HTR-8/SVneo (cell line): ENCODE measurements at regions not wholly inside any gene's neighbourhood (a gene's known extent, or its start where the extent isn't known, plus 50 kb on each side); places are given as distances from the start of the nearest gene placed in this dataset.

Experiments
- DNase-seq: peaks from one replicate; pipeline ENCODE4 v3.0.0; 2011; ENCODE audit warnings: low spot score, mixed read lengths; ENCODE audit not compliant: insufficient read length
- FAIRE-seq: peaks from 2 replicates; lab custom pipeline; 2011; peaks lifted over from hg19 to GRCh38; lab: Jason Lieb, UNC

DNA sequence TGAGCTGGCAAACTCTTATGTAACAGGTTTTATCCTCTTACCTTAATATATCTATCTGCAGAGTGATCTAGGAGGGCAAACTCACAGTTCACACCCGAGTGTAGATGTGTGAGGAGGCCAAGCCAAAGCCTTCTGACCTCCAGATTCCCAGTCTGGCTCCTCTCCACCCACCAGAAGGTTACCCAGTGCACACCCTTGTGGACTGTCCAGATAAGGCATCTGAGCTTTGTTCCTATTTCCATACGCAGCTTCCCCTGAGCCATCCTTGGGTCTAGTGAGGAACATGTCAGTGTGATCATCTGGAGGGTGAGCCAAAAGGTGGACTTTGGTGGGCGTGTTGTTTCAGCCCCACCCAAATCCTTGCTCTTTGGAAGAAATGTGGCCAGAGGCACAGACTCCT is 203.0 kb upstream of the MEOX2 start:
- DNase-seq (no peak), FAIRE-seq (no peak)

DNA sequence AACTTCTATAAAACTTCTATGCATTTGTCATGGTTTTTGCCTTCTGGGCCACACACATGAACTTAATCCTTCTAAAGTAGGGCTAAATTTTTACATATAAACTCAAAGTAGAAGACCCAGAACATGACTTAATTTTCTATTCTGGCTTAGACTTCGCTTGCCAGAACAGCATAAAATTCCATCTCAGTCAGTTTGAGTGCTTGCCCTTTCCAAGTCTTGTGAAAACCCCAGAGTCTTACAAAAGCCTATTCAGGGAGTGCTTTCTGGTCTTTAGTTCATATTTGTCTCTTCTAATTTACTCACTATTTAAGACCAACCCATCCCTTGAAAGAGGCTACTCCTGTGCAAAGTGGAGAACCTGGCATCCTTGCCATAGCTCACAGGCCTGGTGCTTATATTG is 201.6 kb upstream of the MEOX2 start:
- FAIRE-seq = no peak
- no peak for DNase-seq

DNA sequence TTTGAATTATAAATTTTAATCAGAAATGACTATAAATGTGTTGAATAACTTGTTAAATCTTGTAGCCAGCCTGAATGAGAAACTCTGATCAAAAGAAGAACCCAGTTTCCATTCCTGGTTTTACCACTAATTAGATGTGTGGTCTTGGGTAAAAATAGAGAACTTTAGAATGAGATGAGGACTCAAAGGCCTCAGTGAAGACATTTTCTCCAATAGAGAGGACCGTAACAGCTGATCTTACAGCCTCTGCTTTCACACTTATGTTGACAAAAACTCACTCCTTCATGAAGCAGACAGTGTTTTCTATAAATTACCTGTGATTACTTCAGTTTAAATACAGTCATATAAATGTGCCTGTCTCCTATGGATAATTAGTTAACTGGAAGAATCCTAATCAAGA is 200.1 kb upstream of the MEOX2 start:
- FAIRE-seq (no peak), DNase-seq (no peak)

DNA sequence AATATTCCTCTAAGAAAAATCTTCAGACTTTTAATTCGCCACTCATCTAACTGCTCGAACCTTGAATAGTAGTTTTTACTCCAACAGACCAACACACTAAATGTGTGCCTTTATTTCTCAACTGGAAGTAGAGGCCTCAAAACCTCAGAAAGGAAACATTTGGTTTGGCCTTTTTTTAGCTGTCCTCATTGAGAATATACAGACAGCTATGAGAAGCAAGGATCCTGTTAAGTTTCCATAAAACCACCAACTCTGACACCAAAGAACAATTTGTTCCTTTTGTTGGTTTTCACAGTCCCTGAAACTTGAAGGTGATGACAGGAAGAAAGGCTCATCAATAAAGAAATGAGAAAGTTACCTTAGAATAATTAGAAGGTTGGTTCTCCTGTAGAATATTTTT is 199.2 kb upstream of the MEOX2 start:
- DNase-seq (no peak), FAIRE-seq (no peak)

DNA sequence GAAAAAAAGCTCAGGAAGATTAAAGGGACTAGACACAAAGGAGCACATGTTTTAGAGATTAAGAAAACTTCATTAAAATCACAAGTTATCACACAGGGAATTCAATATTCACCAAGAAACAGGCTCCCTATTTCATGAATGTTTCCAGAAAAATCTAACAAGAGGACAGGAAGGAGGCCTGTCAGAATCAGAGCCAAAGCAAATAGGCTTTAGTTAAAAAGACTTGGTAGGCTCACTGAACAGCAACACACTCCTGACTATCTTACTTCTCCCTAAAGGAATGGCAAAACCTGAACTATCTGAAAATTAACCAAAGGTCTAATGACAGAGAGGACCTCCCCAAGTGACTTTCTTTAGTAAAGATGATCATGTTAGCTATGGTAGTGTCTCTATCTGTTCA is 188.3 kb upstream of the MEOX2 start:
- FAIRE-seq = no peak
- no peak for DNase-seq

DNA sequence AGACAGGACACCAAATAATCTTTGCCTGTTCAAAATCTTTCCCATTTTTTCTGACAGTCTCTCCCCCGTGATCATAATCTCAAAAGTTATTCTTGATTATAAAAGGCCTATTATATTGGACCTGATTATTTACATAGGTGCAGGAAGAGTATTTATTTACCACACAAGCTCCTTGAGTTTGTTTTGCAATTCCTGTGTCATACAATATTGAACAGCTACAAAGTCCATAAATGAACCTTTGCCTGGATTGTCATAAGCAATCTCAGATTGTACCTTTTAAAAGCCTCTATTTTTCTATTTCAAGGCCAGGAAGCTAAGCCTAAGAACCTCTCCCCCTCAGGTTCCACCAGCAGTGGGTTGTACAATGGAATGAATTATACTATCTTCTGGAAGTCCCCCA is 183.9 kb upstream of the MEOX2 start:
- FAIRE-seq (no peak), DNase-seq (no peak)

DNA sequence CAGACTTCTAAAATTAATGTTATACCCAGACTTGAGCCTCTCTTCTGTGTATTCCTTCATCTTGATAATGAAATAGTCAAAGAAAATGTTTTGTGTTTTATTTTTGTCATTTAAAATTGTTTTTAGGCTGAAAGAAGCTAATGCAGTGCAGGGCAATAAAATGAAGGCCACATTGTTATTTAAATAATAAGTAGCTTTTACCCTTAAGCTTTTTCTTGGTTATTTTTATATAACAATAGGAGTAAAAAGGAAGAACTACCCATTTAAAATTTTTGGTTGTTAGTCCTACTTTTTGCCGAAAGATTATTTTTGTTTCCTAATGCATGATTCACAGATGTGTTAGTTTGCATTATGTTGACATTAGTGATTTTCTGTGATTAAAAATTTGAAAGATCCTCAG is 181.0 kb upstream of the MEOX2 start:
- FAIRE-seq = no peak
- no peak for DNase-seq

DNA sequence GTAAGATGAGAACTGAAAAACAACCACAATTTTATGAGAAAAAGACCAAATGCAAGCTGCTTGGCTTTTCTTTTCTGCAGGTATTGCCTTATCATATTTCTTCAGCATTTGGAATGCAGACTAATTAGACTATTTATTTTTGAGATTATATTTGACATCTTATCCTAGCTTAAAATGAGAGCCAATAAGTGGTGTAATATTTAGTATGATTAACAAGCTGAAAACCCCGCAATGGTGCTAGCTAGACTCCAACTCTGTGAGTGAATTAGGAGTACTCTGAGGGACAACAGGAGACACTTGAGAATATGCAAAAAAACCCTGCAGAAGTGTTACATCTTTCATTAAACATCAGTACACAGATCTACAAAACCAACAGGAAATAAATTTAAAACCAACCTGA is 180.3 kb upstream of the MEOX2 start:
- DNase-seq = no peak
- FAIRE-seq = no peak

DNA sequence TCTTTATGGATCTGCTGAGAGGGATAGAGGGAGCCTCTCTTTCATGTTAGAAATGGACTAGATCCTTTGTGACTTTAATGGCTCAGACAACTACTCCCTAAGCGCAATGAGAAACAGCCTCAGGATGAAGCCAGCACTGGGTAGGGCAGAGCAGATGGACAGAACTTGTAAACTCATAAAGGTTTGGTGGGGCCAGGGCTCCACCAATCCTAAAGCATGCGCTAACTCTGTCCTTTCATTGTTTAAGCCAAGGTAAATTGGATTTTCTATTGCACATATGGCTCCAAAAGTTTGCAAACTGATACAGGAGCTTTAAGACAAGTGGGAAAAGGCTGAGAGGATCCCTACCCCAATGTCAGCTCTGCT is 178.1 kb upstream of the MEOX2 start:
- FAIRE-seq = no peak

DNA sequence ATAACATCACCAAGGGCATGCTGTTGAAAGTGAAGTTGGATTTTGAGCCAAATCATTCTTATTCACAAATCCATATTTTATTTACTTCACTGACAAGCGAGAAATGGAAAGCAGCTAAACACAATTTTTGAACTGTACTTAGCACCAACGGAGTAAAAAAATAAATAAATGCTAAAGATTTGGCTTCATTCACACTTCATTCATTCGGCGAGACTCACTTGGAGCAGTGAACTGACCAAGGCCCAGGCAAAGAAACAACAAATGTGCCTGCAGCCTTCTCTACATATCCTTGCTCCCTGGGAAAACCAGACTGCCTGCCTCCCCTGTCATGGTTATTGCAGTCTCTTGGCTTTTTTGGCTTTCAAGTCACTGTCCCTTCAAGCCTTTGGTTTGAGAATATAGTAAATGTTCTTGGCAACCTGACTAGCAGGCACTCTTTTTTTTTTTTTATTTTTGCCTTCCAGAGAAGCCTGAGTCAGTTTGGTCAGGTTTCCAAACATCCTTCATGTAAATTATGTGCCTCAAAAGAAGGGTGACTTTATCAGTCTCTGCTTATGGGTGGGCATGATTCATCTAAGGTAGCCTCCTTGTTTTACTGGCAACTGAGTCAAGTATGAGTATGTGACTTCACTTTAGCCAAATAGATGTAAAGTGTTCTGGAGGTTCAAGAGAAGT is 177.6 kb upstream of the MEOX2 start:
- DNase-seq = no peak
- no peak for FAIRE-seq

More for the DNA sequence above, 178.1 kb upstream of the MEOX2 start:
- no peak for DNase-seq

DNA sequence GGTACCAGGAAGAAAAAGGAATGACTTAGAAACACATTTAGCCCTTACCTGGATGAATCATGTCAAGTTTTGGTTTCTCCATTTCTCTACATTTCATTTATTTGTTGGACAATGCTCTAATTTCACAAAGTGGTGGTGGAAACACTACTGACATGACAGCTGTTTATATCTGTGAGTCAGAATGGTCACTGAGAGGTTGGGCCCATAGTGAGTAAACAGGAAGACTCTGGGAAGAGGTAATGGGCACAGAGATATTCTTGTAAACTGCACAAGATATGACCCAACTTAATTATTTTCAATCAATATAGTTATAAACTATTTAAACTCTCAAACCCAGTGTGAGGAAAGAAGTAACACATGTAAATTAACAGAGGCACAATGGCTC is 176.3 kb upstream of the MEOX2 start:
- no peak for FAIRE-seq
- no peak for DNase-seq

DNA sequence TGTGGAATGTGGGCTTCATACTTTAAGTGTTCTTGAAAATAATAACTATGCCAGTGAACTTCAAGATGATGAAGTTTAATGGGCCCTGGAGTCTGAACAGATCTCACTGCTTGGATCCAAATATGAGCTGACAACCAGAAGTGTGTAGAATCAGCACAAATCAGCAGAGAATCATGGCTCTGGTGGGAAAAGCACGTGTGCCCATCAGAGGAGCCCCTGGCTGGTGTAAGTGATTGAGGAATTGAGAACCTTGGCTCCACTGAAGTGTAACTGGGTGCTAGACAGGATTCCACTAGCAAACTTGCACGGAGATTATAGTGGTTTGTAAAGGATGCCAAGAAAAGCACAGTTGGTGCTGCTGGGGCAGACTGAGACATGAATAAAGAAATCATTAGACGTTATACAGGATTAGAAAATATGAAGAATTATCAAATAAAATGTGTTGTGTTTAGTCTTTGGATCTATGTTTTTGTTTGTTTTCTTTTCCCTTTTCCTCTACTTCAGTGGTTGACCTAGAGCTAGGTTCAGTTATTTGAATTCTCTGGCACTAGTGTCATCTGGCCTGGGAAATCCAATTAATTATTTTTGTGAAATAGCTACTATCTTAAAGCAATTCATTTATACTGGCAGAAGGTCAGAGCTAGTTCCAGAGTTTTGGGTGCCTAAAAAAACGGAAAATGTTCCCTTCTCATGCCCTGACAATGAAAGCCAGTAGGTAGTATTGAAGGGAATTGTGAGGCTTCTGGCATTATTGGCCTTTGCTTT is 175.7 kb upstream of the MEOX2 start:
- DNase-seq = no peak
- no peak for FAIRE-seq

DNA sequence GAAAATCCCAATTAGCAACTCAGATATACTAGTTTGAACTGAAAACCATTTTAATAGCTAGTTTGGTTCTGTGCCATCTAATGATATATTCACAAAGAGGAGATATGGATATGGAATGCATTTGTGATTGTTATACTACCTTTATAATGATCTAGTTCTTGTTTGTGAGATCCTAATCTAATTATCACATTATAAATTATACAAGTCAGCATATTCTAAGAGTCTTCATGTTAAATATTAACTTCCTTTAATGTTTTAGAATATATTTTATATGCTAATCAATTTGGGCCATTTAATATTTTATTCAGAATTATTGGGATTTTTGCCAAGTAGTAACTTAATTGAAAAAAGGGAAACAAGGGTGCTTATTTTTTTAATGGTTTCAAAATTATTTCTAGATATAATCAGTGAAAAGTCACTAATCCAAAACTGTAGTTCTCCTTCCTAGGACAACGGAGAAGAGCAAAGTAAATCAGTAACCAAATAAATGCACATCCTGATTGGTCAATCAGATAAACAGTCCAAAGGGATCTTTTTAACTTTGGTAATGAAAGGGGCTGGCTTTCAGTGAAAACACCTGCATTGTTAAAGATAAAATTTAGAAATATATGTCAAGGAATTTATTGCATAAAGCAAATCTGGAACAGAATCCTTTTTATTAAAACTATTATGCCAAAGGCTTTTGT is 173.9 kb upstream of the MEOX2 start:
- FAIRE-seq = no peak
- no peak for DNase-seq

DNA sequence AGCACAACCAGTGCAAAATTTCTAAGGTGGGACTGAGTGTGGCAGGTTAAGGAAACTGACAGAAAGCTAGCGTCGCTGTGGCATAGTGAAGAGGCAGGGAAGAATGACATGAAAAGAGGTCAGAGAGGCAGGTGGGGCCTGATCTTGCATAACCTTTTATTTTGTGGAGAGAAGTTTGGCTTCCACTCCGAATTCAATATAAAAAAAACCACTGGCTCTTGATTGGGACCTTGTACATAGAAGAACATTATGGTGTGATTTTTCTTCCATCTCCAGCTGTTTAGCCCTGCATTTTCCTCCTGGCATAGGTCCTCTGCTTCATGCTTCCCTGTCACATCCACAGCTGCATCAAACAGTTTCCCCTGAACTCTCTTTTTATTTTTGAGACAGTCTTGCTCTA is 170.5 kb upstream of the MEOX2 start:
- no peak for FAIRE-seq
- DNase-seq = no peak

DNA sequence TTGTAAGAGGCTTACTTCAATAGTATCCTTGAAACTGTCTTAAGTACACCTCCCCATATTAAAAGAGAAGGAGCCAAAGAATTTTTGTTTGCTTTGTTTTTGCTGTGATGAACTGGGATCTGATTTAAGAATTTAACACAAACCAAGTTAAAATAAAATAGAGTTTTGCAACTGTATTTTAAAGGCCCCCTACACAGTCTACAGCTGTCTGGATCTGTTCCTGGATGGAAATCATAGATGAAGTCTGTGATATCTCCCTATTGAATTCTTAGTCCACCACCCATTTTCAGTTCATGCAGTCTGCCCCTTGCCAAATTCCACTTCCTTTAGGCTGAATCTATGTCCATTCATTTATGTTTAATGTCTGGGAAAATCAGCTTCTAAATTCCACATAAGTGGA is 169.8 kb upstream of the MEOX2 start:
- FAIRE-seq (no peak), DNase-seq (no peak)

DNA sequence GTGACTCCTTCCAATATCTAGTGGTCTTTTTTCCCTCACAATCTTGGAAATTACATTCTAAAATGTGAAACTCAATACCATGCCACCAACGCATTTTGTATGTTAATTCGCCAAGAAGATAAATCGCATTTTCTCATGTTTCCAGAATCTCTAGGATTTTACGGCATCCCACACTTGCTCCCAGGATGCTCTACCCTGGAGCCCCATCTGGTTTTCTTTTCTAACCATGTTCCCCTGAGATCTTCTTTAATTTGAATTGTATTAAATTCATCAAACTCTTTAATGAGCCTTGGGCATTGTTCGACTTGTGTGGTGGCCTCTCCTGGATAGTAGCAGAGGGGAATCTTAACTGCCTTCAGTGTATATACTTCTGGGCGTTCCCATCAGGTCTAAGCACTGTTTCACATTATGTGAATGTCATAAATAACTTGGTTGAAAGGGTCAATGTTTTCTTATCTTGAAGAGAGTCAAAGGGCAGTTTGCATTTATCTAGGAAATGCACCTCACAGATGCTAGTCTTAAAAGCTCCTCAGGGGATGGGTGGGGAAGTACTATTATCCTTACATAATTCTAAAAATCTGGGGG is 169.1 kb upstream of the MEOX2 start:
- no peak for DNase-seq
- no peak for FAIRE-seq

DNA sequence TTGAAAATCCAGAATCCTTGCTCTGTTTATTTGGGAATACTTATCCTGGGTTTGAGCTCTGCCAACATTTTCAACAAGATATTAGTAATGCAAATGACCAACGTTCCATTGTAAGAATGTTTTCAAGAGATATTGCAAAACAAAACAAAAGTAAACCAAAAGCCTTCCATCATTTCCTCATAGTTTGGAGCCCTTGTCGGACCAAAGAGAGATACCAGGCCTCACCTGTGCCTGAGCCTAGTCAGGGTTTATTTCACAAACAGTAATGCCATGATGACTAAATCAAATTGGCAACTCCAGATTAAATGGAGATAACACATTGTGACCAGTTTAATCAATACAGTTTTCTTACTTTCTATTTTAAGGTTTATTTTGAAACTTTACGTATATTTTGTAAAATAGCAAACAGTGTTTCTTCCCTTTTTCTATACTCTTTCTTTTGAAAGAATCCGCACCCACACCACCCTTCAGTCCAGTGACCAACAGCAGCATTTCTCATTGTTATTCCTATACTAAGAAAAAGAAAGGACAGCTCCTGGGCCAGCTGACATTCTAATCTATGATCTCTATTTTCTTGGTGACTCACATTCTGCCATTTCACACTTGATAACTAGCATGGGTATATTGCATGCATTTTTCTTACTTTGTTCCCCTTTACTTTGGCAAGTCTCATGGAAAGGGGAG is 168.5 kb upstream of the MEOX2 start:
- DNase-seq = no peak

DNA sequence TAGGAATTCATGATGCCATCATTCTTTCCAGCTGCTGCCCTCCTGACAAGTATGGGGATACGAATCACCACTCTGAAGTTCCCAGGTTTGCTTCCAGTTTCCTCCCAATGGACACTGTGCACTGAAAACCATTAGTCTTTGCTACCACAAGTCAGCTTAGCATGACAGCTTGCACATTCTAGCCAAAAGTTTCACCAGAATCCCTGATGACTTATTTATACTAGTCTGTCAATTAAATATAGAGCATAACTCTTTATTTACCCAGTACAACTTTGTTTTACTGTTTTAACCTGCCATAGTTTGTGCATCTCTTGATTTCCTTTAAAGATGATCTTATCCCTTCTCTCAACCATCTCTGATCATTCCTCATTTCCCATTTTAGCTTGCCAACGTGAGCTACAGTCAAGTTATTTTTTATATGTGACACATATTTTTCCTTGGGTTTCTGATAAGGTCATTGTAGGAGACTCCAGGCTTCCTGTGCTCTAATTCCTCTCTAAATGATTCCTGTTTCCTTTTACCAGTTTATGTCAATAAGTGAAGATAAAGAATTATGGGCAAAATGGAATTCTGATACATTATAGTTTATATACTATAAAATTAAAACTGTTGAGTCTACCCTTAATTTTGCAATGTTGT is 167.5 kb upstream of the MEOX2 start:
- DNase-seq (no peak), FAIRE-seq (no peak)

More for the DNA sequence above, 168.5 kb upstream of the MEOX2 start:
- no peak for FAIRE-seq

DNA sequence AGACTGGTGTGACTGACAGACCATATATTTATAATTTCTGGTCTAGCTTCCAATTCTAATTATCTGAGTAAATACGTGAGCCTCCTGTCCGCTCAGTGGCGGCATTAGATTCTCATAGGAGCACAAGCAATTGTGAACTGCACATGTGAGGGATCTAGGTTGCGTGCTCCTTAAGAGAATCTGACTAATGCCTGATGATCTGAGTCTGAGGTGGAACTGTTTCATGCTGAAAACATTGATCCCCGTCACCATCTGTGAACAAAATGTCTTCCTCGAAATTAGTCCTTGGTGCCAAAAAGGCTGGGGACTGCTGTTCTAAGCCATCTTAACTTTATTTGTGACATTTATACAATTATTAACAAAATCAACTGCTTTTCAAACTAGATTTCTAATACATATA is 164.7 kb upstream of the MEOX2 start:
- FAIRE-seq (no peak), DNase-seq (no peak)

DNA sequence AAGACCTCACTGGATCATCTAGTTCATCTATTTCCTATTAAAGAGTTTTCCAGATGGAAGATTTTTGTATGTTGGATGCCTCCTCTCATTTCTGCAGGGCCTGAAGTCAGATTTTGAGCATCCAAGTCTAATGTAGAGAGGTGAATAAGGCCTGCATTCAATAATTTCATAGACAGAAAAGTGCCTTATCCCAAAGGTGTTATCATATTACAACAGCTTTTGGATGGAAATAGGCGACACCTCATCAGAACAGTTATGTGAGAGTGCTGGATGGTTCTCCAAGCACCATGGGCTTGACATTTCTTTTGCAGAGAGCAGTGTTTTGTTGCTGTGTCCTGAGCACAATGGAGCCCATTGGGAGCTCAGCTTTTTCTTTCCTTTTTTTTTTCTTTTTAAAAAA is 162.4 kb upstream of the MEOX2 start:
- FAIRE-seq = no peak

More for the DNA sequence above, 162.4 kb upstream of the MEOX2 start:
- DNase-seq = no peak
